Panc1 (cell line): ENCODE measurements at regions not wholly inside any gene's neighbourhood (a gene's known extent, or its start where the extent isn't known, plus 50 kb on each side); places are given as distances from the start of the nearest gene placed in this dataset.

ENCODE experiments used
- ATAC-seq: fragments of 200-7000 bp; cut with Tn5 transposase; 2 replicates; pipeline ENCODE4 v1.9.1; 2020; ENCODE audit warnings: mild to moderate bottlenecking, moderate library complexity
- BruUV-seq: library from RNA; stranded (reverse); fragments of 400-500 nt; replicated peaks from 2 replicates; lab custom pipeline; 2021; lab: Mats Ljungman, UMichigan
- CTCF ChIA-PET: fragments of 300-600 bp; sonication (Branson Sonifier 250); formaldehyde crosslinking; loops from one replicate; lab custom pipeline; 2022; ENCODE audit warnings: antibody characterized with exemption; lab: Charles Lee
- POLR2A ChIA-PET: fragments of 300-600 bp; sonication (Branson Sonifier 250); formaldehyde crosslinking; loops from one replicate; lab custom pipeline; 2022; ENCODE audit warnings: antibody characterized with exemption; lab: Charles Lee
- DNase-seq: peaks from one replicate; pipeline ENCODE4 v3.0.0-alpha.2; 2010; ENCODE audit warnings: low read depth, low spot score
- H3K27ac ChIP-seq: 2 replicates; pipeline ENCODE4 v1.5.1; 2011; ENCODE audit warnings: mild to moderate bottlenecking, low read length, inconsistent platforms
- H3K27me3 ChIP-seq: fragments of 200-500 bp; sonication (Bioruptor generic); 2 replicates; pipeline ENCODE4 v1.6.0; 2014; ENCODE audit warnings: low read length, inconsistent platforms; ENCODE audit not compliant: control insufficient read depth, insufficient read depth
- H3K36me3 ChIP-seq: fragments of 200-500 bp; sonication (Bioruptor generic); 2 replicates; pipeline ENCODE4 v1.5.1; 2014; ENCODE audit warnings: inconsistent platforms, mild to moderate bottlenecking, low read length, moderate library complexity; ENCODE audit not compliant: control insufficient read depth, insufficient read depth
- H3K4me1 ChIP-seq: 2 replicates; pipeline ENCODE4 v1.5.1; 2011; ENCODE audit warnings: inconsistent platforms, mild to moderate bottlenecking, low read length, moderate library complexity; ENCODE audit not compliant: control insufficient read depth, insufficient read depth
- H3K4me3 ChIP-seq, 2 experiments: 2 replicates each; pipeline ENCODE4 v1.5.1; 2011 to 2012; ENCODE audit warnings: low read depth in 2 of 2, low read length in 2 of 2, mild to moderate bottlenecking in 2 of 2, inconsistent platforms in 1 of 2, moderate library complexity in 1 of 2
- H3K9me3 ChIP-seq: fragments of 200-500 bp; sonication (Bioruptor generic); 2 replicates; pipeline ENCODE4 v1.5.1; 2014; ENCODE audit warnings: low read depth, mild to moderate bottlenecking, inconsistent platforms, low read length, moderate library complexity; ENCODE audit not compliant: control insufficient read depth, insufficient read depth
- POLR2AphosphoS5 ChIP-seq: IDR thresholded peaks from 2 replicates; pipeline ENCODE4 v1.6.1; 2012; ENCODE audit warnings: mild to moderate bottlenecking, low read depth, low read length, moderate library complexity
- SIN3A ChIP-seq: IDR thresholded peaks from 2 replicates; pipeline ENCODE4 v1.6.1; 2012; ENCODE audit warnings: low read depth, mild to moderate bottlenecking, low read length, moderate library complexity, borderline replicate concordance; ENCODE audit not compliant: insufficient read depth
- TCF7L2 ChIP-seq: IDR thresholded peaks from 2 replicates; pipeline ENCODE4 v1.6.1; 2011; ENCODE audit warnings: mild to moderate bottlenecking, low read depth, low read length, inconsistent platforms
- in situ Hi-C: cut with HindIII; loops from 2 replicates; pipeline ENCODE4 v1.10.0; 2016; ENCODE audit warnings: low sequenced_read_pairs, low pct_unique_long_range_greater_than_20kb
- intact Hi-C: fragments of 100-400 bp; cut with micrococcal nuclease; formaldehyde crosslinking; loops from one replicate; pipeline ENCODE4 v1.10.0; 2022; ENCODE audit not compliant: unreplicated experiment
- TF ChIP-seq, protein P1 (sequence below): fragments of 450-650 bp; IDR thresholded peaks from 2 replicates; pipeline ENCODE4 v1.5.1; 2017; ENCODE audit warnings: mild to moderate bottlenecking
- TF ChIP-seq, protein P2 (sequence below), 2 experiments: IDR thresholded peaks; 2 replicates each; pipeline ENCODE4 v1.6.1; 2011 to 2012; ENCODE audit warnings: low read depth in 2 of 2, control low read depth in 1 of 2, low read length in 1 of 2, mild to moderate bottlenecking in 1 of 2, moderate library complexity in 1 of 2; ENCODE audit not compliant: insufficient read depth in 1 of 2

DNA sequence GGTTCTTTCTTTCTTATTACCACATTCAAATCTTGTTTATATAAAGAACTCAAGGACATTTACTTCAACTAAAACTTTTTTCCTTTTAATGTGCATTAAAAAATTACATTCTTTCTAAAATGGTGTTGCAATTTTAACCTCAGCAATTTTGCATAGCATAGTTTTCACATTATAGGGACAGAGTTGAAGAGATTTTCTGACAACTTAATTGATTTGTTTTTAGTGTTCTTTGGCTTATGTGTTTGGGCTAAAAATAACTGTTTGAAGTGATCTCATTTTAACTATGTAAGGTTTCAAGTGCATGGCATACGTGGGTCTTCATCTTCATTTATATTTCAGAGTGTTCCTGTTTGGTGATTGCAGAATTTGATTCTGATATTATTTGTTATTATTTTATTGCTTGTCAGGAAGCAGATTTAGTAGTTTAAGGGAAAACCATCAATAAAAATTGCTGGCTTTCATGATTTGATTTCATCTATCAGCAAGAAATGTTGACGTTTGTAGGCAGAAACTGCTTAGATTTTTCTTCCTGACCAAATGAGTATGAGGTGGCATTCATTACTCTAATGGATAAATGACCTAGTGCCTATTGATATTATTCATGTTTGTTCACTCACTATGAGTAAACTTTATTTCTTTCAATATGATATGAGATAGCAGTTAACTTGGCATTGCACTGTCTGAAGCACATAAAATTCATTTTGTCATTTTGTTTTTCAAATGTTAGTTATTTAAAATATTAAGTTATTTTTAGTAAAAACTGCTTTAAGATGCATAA is 398.4 kb downstream of the NUP35 start:
- in situ Hi-C loops, result no loop called here
- CTCF ChIA-PET, result no interaction called here
- H3K36me3 ChIP-seq, result no peaks in the 10 kb centered on the region
- no peaks in the 10 kb centered on the region; the same call in 1 of the 2 replicates for H3K9me3 ChIP-seq
- ATAC-seq (no peak), DNase-seq (no peak)
- POLR2A ChIA-PET, result no interaction called here
- H3K4me3 ChIP-seq, result no peak overlapping the region
- no TSS peak for BruUV-seq
- no peaks in the 10 kb centered on the region for H3K4me1 ChIP-seq
- intact Hi-C loops, result no loop called here
- H3K27ac ChIP-seq, result no peak overlapping the region
- no peaks in the 10 kb centered on the region for H3K27me3 ChIP-seq
- TF ChIP-seq POLR2AphosphoS5 (no peak), TCF7L2 (no peak), SIN3A (no peak)
- TF ChIP-seq, protein P1, sequence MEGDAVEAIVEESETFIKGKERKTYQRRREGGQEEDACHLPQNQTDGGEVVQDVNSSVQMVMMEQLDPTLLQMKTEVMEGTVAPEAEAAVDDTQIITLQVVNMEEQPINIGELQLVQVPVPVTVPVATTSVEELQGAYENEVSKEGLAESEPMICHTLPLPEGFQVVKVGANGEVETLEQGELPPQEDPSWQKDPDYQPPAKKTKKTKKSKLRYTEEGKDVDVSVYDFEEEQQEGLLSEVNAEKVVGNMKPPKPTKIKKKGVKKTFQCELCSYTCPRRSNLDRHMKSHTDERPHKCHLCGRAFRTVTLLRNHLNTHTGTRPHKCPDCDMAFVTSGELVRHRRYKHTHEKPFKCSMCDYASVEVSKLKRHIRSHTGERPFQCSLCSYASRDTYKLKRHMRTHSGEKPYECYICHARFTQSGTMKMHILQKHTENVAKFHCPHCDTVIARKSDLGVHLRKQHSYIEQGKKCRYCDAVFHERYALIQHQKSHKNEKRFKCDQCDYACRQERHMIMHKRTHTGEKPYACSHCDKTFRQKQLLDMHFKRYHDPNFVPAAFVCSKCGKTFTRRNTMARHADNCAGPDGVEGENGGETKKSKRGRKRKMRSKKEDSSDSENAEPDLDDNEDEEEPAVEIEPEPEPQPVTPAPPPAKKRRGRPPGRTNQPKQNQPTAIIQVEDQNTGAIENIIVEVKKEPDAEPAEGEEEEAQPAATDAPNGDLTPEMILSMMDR, result no peak
- TF ChIP-seq, protein P2, sequence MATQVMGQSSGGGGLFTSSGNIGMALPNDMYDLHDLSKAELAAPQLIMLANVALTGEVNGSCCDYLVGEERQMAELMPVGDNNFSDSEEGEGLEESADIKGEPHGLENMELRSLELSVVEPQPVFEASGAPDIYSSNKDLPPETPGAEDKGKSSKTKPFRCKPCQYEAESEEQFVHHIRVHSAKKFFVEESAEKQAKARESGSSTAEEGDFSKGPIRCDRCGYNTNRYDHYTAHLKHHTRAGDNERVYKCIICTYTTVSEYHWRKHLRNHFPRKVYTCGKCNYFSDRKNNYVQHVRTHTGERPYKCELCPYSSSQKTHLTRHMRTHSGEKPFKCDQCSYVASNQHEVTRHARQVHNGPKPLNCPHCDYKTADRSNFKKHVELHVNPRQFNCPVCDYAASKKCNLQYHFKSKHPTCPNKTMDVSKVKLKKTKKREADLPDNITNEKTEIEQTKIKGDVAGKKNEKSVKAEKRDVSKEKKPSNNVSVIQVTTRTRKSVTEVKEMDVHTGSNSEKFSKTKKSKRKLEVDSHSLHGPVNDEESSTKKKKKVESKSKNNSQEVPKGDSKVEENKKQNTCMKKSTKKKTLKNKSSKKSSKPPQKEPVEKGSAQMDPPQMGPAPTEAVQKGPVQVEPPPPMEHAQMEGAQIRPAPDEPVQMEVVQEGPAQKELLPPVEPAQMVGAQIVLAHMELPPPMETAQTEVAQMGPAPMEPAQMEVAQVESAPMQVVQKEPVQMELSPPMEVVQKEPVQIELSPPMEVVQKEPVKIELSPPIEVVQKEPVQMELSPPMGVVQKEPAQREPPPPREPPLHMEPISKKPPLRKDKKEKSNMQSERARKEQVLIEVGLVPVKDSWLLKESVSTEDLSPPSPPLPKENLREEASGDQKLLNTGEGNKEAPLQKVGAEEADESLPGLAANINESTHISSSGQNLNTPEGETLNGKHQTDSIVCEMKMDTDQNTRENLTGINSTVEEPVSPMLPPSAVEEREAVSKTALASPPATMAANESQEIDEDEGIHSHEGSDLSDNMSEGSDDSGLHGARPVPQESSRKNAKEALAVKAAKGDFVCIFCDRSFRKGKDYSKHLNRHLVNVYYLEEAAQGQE (IDR thresholded peaks at IDR 0.05; ENCODE audit: insufficient read depth in 1 of 2, low read depth in 2 of 2, low read length in 1 of 2), result no peak

DNA sequence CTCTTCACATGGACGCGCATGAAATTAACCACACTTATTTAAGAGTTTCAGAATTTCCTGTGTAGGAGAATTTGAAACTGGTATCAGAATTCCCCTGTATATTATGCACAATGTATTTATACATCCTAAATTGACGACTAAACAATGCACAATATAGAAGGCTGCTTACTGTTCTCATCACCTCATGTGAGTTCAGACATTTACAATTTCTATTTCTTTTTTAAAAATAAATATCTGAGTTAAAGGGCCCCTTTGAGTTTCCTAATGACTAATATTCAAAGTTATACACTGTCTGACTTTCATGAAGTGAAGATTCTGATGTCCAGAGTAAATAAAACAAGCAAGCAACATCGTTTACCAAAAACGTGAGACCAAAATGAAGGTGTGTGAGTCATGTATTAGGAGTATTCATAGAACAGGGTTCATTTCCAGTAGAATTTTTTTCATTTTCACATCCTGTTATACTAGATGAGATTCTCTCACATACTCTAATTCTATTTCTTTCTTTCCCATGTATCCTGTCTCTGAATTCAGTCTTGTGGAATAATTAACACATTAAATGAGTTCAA is 406.2 kb downstream of the NUP35 start:
- Histone ChIP-seq H3K36me3 (no peaks in the 10 kb centered on the region), H3K4me3 (no peak overlapping the region), H3K9me3 (no peaks in the 10 kb centered on the region), H3K4me1 (no peaks in the 10 kb centered on the region), H3K27ac (no peak overlapping the region), H3K27me3 (no peaks in the 10 kb centered on the region)
- intact Hi-C loops, result no loop called here
- CTCF ChIA-PET, result no interaction called here
- POLR2A ChIA-PET, result no interaction called here
- TF ChIP-seq, protein P2 (IDR thresholded peaks at IDR 0.05; ENCODE audit: insufficient read depth in 1 of 2, low read depth in 2 of 2, low read length in 1 of 2), result no peak
- TF ChIP-seq POLR2AphosphoS5, result no peak
- TF ChIP-seq, protein P1, result no peak
- no peak for TF ChIP-seq TCF7L2
- no peak for TF ChIP-seq SIN3A
- no TSS peak for BruUV-seq
- DNase-seq, result no peak
- in situ Hi-C loops, result no loop called here
- ATAC-seq, result no peak
